H9 (cell line): ENCODE measurements at regions not wholly inside any gene's neighbourhood (a gene's known extent, or its start where the extent isn't known, plus 50 kb on each side); places are given as distances from the start of the nearest gene placed in this dataset.

Source experiments
- DNase-seq: peaks from one replicate; pipeline ENCODE4 v3.0.0-alpha.2; 2017
- H2AFZ ChIP-seq: one replicate; pipeline ENCODE4 v1.6.1; 2013; ENCODE audit warnings: mild to moderate bottlenecking, low read length, control low read depth, moderate library complexity
- H2AK5ac ChIP-seq: 2 replicates; pipeline ENCODE4 v1.6.1; 2013; ENCODE audit warnings: low read length, control low read depth, mixed read lengths; ENCODE audit not compliant: insufficient read length
- H2BK120ac ChIP-seq: one replicate; pipeline ENCODE4 v1.6.1; 2013; ENCODE audit warnings: low read depth, mild to moderate bottlenecking, low read length, control low read depth, inconsistent platforms; ENCODE audit not compliant: poor library complexity, severe bottlenecking
- H2BK12ac ChIP-seq: 2 replicates; pipeline ENCODE4 v1.6.1; 2013; ENCODE audit warnings: low read length, control low read depth, mixed read lengths, low read depth; ENCODE audit not compliant: insufficient read length
- H2BK15ac ChIP-seq: 2 replicates; pipeline ENCODE4 v1.6.1; 2013; ENCODE audit warnings: low read depth, low read length, control low read depth
- H2BK20ac ChIP-seq: one replicate; pipeline ENCODE4 v1.6.1; 2013; ENCODE audit warnings: low read depth, mild to moderate bottlenecking, low read length, control low read depth, inconsistent platforms; ENCODE audit not compliant: poor library complexity, severe bottlenecking
- H2BK5ac ChIP-seq: 2 replicates; pipeline ENCODE4 v1.6.1; 2013; ENCODE audit warnings: low read length, control low read depth, mixed read lengths; ENCODE audit not compliant: insufficient read length
- H3K14ac ChIP-seq: 2 replicates; pipeline ENCODE4 v1.6.1; 2013; ENCODE audit warnings: low read length, control low read depth; ENCODE audit not compliant: insufficient read depth
- H3K18ac ChIP-seq: 2 replicates; pipeline ENCODE4 v1.6.1; 2013; ENCODE audit warnings: low read depth, mild to moderate bottlenecking, mixed read lengths, low read length, control low read depth; ENCODE audit not compliant: insufficient read length
- H3K23ac ChIP-seq: 2 replicates; pipeline ENCODE4 v1.6.1; 2013; ENCODE audit warnings: low read length, control low read depth, mixed read lengths, low read depth; ENCODE audit not compliant: insufficient read length
- H3K23me2 ChIP-seq: 2 replicates; pipeline ENCODE4 v1.6.1; 2013; ENCODE audit warnings: low read depth, mild to moderate bottlenecking, mixed read lengths, low read length, control low read depth; ENCODE audit not compliant: insufficient read length, poor library complexity, severe bottlenecking
- H3K27ac ChIP-seq: 2 replicates; pipeline ENCODE4 v1.5.1; 2013; ENCODE audit warnings: low read length, control low read depth, mixed read lengths, low read depth; ENCODE audit not compliant: insufficient read length
- H3K27me3 ChIP-seq: 2 replicates; pipeline ENCODE4 v1.6.1; 2013; ENCODE audit warnings: low read length, control low read depth, inconsistent platforms; ENCODE audit not compliant: insufficient read depth
- H3K4ac ChIP-seq: 2 replicates; pipeline ENCODE4 v1.6.1; 2013; ENCODE audit warnings: low read depth, mild to moderate bottlenecking, control low read depth, inconsistent platforms, low read length, moderate library complexity
- H3K4me1 ChIP-seq: 2 replicates; pipeline ENCODE4 v1.6.1; 2013; ENCODE audit warnings: low read length, control low read depth, inconsistent platforms; ENCODE audit not compliant: insufficient read depth
- H3K4me2 ChIP-seq: 2 replicates; pipeline ENCODE4 v1.6.1; 2013; ENCODE audit warnings: low read length, control low read depth, mixed read lengths; ENCODE audit not compliant: insufficient read length, insufficient read depth
- H3K56ac ChIP-seq: 2 replicates; pipeline ENCODE4 v1.6.1; 2013; ENCODE audit warnings: low read depth, mild to moderate bottlenecking, mixed read lengths, low read length, control low read depth; ENCODE audit not compliant: insufficient read length
- H3K79me1 ChIP-seq: 2 replicates; pipeline ENCODE4 v1.6.1; 2013; ENCODE audit warnings: low read depth, mild to moderate bottlenecking, moderate library complexity, low read length, control low read depth, inconsistent platforms; ENCODE audit not compliant: insufficient read depth, poor library complexity, severe bottlenecking
- H3K79me2 ChIP-seq: 2 replicates; pipeline ENCODE4 v1.6.1; 2013; ENCODE audit warnings: low read length, control low read depth, inconsistent platforms; ENCODE audit not compliant: insufficient read depth
- H3K9ac ChIP-seq: 2 replicates; pipeline ENCODE4 v1.6.1; 2013; ENCODE audit warnings: low read length, control low read depth, mixed read lengths; ENCODE audit not compliant: insufficient read length; ENCODE audit errors: extremely low read depth
- H3K9me3 ChIP-seq: one replicate; pipeline ENCODE4 v1.6.1; 2013; ENCODE audit warnings: low read depth, low read length, inconsistent platforms; ENCODE audit not compliant: control insufficient read depth
- H3T11ph ChIP-seq: one replicate; pipeline ENCODE4 v1.6.1; 2013; ENCODE audit warnings: mild to moderate bottlenecking, low read length, control low read depth, inconsistent platforms
- H4K20me1 ChIP-seq: one replicate; pipeline ENCODE4 v1.6.1; 2013; ENCODE audit not compliant: control insufficient read depth, insufficient read length, insufficient read depth
- H4K5ac ChIP-seq: 2 replicates; pipeline ENCODE4 v1.6.1; 2013; ENCODE audit warnings: low read depth, mild to moderate bottlenecking, mixed read lengths, low read length, control low read depth; ENCODE audit not compliant: insufficient read length
- H4K8ac ChIP-seq: replicated peaks from 2 replicates; pipeline ENCODE4 v1.6.1; 2013; ENCODE audit warnings: low read length, control low read depth, mixed read lengths, low read depth; ENCODE audit not compliant: insufficient read length
- H4K91ac ChIP-seq: 2 replicates; pipeline ENCODE4 v1.6.1; 2013; ENCODE audit warnings: low read depth, mild to moderate bottlenecking, moderate library complexity, mixed read lengths, low read length, control low read depth; ENCODE audit not compliant: insufficient read length
- H3K27ac Mint-ChIP-seq, 3 experiments: 2 replicates in 2 of 3; 3 replicates in 1 of 3; pipeline ENCODE4 v1.8.0; 2020 to 2021; ENCODE audit warnings: mixed read lengths in 3 of 3, mild to moderate bottlenecking in 1 of 3, moderate library complexity in 1 of 3
- H3K27me3 Mint-ChIP-seq: 2 replicates; pipeline ENCODE4 v1.8.0; 2021; ENCODE audit warnings: low read depth, mild to moderate bottlenecking, moderate library complexity, mixed read lengths
- H3K36me3 Mint-ChIP-seq, 3 experiments: 2 replicates in 2 of 3; 3 replicates in 1 of 3; pipeline ENCODE4 v1.8.0; 2020 to 2021; ENCODE audit warnings: low read depth in 3 of 3, mixed read lengths in 3 of 3; ENCODE audit not compliant: insufficient read depth in 1 of 3
- H3K4me1 Mint-ChIP-seq, 2 experiments: 2 replicates each; pipeline ENCODE4 v1.8.0; 2020; ENCODE audit warnings: mixed read lengths in 2 of 2
- H3K4me3 Mint-ChIP-seq, 2 experiments: 2 replicates in 1 of 2; 3 replicates in 1 of 2; pipeline ENCODE4 v1.8.0; 2020 to 2021; ENCODE audit warnings: mild to moderate bottlenecking in 2 of 2, mixed read lengths in 2 of 2, moderate library complexity in 1 of 2
- H3K9me3 Mint-ChIP-seq, 2 experiments: 2 replicates in 1 of 2; 3 replicates in 1 of 2; pipeline ENCODE4 v1.8.0; 2020; ENCODE audit warnings: mild to moderate bottlenecking in 2 of 2, mixed read lengths in 2 of 2, moderate library complexity in 1 of 2
- CTCF ChIP-seq: fragments of 200-600 bp; sonication (generic); conservative IDR thresholded peaks from 3 replicates; pipeline ENCODE4 v1.8.0; 2021; ENCODE audit warnings: antibody characterized with exemption, mild to moderate bottlenecking
- WGBS: extraction: QIAGEN DNeasy Blood & Tissue Kit; methylation state at CpG from one replicate; pipeline ENCODE4 v1.1.7; 2013; ENCODE audit warnings: missing lambda C conversion rate, low lambda C conversion rate, mixed read lengths; ENCODE audit not compliant: insufficient read length; ENCODE audit errors: extremely low coverage; 5-methylcytosine and 5-hydroxymethylcytosine counted together

GRCh38 chr5:174664180-174664850 is 60.1 kb upstream of the MSX2 start:
- H4K20me1 ChIP-seq, result no peaks in the 10 kb centered on the region
- peaks cover 2% of the 10 kb centered on the region; the same call in 1 of the 2 replicates for H3K4me1 ChIP-seq
- no peak overlapping the region for H3K18ac ChIP-seq
- H3K23ac ChIP-seq, result no peak overlapping the region
- no peak overlapping the region for H2BK12ac ChIP-seq
- H3K4ac ChIP-seq, result no peak overlapping the region
- no peak overlapping the region for H4K5ac ChIP-seq
- no peaks in the 10 kb centered on the region for H3K27me3 ChIP-seq
- H3K14ac ChIP-seq, result no peak overlapping the region
- no peak overlapping the region for H4K8ac ChIP-seq
- Mint-ChIP-seq H3K36me3 (peaks cover 0 to 13% (median 8%) of the 10 kb centered on the region in 3 experiments; a peak in 4 of 7 replicates), H3K27me3 (peaks cover 17% of the 10 kb centered on the region), H3K4me1 (peaks cover 16 to 17% of the 10 kb centered on the region in 2 experiments), H3K4me3 (no peak overlapping the region), H3K9me3 (peaks cover 16 to 17% of the 10 kb centered on the region in 2 experiments), H3K27ac (no peak overlapping the region)
- H3K79me2 ChIP-seq, result no peaks in the 10 kb centered on the region
- TF ChIP-seq CTCF, result no peak
- H4K91ac ChIP-seq, result no peak overlapping the region
- DNase-seq, result no peak
- H3K9ac ChIP-seq, result no peak overlapping the region
- no peak overlapping the region for H3K27ac ChIP-seq
- no peak overlapping the region for H2AFZ ChIP-seq
- H3K4me2 ChIP-seq, result no peak overlapping the region
- H3K23me2 ChIP-seq, result no peaks in the 10 kb centered on the region
- WGBS, result no CpG with 5 or more reads among the region's 4 CpGs
- no peak overlapping the region for H2BK20ac ChIP-seq
- no peaks in the 10 kb centered on the region for H3K79me1 ChIP-seq
- H2BK5ac ChIP-seq, result no peak overlapping the region
- no peak overlapping the region for H2BK15ac ChIP-seq
- H2AK5ac ChIP-seq, result no peak overlapping the region
- H2BK120ac ChIP-seq, result no peak overlapping the region
- no peaks in the 10 kb centered on the region for H3K9me3 ChIP-seq
- no peak overlapping the region for H3T11ph ChIP-seq
- H3K56ac ChIP-seq, result no peak overlapping the region
